GM10248 (cell line): ENCODE measurements at regions not wholly inside any gene's neighbourhood (a gene's known extent, or its start where the extent isn't known, plus 50 kb on each side); places are given as distances from the start of the nearest gene placed in this dataset.
A peak's percentile ranks its signal among the peaks of the same experiment; 100 is the strongest.

Source experiments
- CTCF ChIA-PET: fragments of 300-600 bp; sonication (Branson Sonifier 250); formaldehyde crosslinking; extraction: SDS; loops from one replicate; lab custom pipeline; 2021; ENCODE audit warnings: antibody characterized with exemption; lab: Yijun Ruan, JAX
- POLR2A ChIA-PET: fragments of 350-650 bp; sonication (Branson Sonifier 250); formaldehyde crosslinking; extraction: SDS; loops from one replicate; lab custom pipeline; 2020; ENCODE audit warnings: antibody characterized with exemption; lab: Yijun Ruan, JAX
- DNase-seq: peaks from one replicate; pipeline ENCODE4 v3.0.0; 2012; ENCODE audit errors: extremely low spot score
- CTCF ChIP-seq: IDR thresholded peaks from 2 replicates; pipeline ENCODE4 v1.5.1; 2012; ENCODE audit warnings: mild to moderate bottlenecking, low read depth; ENCODE audit errors: extremely low read depth, missing control alignments, control extremely low read depth

DNA sequence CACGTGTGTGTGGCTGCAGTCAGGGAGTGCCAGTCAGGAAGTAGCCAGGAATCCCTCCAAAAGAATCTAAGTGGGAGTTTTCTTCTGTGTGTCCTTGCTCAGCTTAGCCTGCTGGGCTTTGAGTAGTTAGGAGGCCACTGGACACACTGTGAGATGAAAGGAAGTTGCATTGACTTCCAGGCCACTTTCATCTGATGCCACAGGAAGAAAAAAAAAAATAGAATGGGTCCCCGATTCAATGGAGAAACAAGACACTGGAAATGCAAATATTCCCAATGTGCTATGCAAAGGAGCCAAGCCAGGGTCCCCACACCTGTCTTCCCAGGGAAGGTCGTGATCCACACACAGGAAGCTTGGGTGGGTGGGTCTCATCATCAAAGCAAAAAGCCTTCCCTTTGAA lies 95.6 kb upstream of the E2F8 start:
- ChIA-PET POLR2A (interaction anchor here (0.7 kb wide), 1 partner anchor 204 kb away, joined by 3 read pairs; no protein-coding TSS in a partner anchor), CTCF (interaction anchor here (1.1 kb wide), 1 partner anchor 24 kb away, joined by 3 read pairs; no protein-coding TSS in a partner anchor)
- TF ChIP-seq CTCF: no peak
- no peak for DNase-seq

DNA sequence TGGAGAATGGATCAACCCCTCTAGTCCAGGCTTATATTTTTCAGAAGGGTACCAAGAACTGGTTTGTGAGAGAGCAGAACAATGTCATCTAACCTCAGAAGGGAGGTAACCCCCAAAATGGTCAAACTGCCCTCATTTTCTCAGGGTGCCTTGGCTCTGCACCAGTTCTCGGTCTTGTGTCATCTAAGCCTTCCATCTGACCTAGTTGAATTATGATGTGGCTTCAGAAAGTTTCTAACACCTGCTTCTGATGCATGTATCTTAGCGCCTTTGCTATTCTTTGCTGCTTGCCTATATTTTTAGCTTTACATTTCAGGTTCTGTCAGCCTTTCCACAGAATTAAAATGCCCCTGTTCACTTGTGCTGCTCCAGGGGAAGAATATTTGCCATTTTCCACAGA lies 91.7 kb upstream of the E2F8 start:
- POLR2A ChIA-PET: no interaction called here
- TF ChIP-seq CTCF: no peak
- peak; percentile 27 for DNase-seq
- CTCF ChIA-PET: no interaction called here

DNA sequence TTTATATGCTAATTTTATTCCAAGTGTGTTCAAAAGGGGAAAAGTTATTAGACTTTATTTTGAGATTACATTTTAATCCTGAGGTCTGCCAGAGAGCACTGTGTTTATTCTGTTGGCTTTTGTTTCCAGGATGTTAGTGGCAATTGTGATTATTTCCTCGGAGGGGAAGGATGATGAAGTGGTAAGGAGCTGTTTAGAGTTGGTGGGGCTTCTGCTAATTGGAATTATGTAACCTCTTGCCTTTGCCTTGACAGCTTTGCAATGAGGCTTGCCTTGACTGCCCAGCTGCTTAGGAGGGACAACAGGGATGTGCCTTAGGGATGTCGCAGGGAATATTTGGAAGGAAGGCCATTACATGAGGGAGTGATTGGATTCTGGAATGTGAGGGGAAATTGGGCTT lies 89.7 kb upstream of the E2F8 start:
- POLR2A ChIA-PET: no interaction called here
- no peak for TF ChIP-seq CTCF
- CTCF ChIA-PET: interaction anchor here (0.9 to 1.5 kb wide), 4 partner anchors 11 to 220 kb away, joined by 3 to 4 read pairs (median 3); no protein-coding TSS in a partner anchor
- no peak for DNase-seq

DNA sequence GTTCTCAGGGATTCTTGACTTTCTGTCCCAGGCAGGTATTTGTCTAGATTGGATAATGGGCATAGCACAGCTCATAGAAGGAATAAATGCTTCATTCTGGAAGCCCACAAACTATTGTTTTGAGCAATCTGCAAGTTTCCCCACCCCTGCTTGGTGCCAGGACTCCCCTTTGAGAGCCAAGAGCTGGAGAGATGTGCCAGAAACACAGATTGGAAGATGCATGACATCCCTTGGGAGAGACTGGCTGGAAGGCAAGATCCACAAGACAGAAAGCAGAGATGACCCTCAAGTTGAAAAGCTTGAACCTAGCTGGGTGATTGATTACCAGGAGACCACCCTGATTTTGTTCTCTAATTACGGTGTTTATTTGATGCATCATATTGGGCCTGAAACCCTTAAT lies 89.2 kb upstream of the E2F8 start:
- no peak for TF ChIP-seq CTCF
- ChIA-PET POLR2A (no interaction called here), CTCF (interaction anchor here (0.9 to 4.9 kb wide), 5 partner anchors 11 to 225 kb away, joined by 3 to 45 read pairs (median 3); no protein-coding TSS in a partner anchor)
- DNase-seq: no peak

DNA sequence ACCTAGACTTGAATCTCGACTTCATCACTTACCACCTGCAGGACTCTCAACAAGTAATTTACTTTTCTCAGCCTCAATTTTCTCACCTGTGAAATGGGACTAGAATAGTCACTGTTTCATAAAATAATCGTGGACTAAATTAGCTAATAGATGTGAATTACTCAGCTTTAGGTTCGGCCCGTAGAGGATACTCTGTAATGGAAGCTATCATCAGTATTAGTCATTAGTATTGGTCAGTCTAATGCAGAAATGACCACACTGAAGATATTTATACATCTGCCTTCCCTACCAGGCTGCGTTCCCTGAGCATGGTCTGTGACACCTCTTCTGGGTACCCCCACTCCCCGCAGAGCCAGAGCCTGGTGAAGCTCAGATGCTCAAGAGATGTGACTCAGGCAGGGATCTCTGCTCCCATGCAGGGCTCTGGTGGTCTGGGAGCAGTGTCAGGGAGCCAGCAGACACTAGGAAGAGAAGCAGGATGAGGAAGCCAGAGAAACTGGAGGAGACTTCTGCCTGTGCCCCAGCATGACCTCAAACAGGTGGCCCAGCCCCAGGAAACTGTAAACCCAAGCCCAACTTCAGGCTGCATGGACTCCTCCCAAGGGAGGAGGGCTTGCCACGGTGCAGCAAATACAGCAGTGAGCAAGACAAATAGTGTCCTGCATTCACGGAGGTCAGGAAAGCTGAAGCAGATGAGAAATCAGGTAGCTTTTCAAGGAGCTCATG lies 88.0 kb upstream of the E2F8 start:
- no peak for DNase-seq
- CTCF ChIA-PET: interaction anchor here (1.1 to 4.9 kb wide), 4 partner anchors 18 to 252 kb away, joined by 3 to 45 read pairs (median 4); no protein-coding TSS in a partner anchor
- POLR2A ChIA-PET: no interaction called here
- no peak for TF ChIP-seq CTCF

- DNase-seq: no peak
- ChIA-PET CTCF (interaction anchor here (0.6 to 4.9 kb wide), 10 partner anchors 11 to 250 kb away, joined by 3 to 45 read pairs (median 4); no protein-coding TSS in a partner anchor), POLR2A (no interaction called here)
- no peak for TF ChIP-seq CTCF
Measured at GRCh38 chr11:19327280-19327679, 86.5 kb upstream of the E2F8 start.
